ENCODE measurements at regions not wholly inside any gene's neighbourhood (a gene's known extent, or its start where the extent isn't known, plus 50 kb on each side); places are given as distances from the start of the nearest gene placed in this dataset.
A peak's percentile ranks its signal among the peaks of the same experiment; 100 is the strongest.
"Not testable (repeated sequence)": the region's sequence is repeated elsewhere in the genome, so short reads cannot be mapped to it uniquely, and the experiment has no call there.

DNA sequence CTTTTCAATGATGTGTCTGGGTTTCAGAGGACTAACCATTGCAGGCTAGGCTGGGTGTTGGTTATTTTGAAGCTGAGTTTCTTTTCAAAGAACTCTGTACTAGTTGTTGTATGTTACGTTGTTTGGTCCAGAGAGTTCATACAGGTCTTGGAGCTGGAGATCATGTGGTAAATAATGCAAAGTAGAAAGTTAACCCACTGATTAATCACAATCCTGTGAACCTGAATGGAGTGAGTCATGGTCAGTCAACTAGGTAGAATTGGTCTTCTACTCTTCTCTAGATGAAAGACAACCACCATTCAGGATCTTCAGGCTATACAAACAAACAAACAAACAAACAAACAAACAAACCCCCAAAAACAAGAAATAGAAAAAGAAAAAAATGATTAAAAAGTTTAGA, 388.9 kb upstream of the ACTBL2 start:
- intact Hi-C loops (cut with DNase I), result no loop called here
- DNase-seq, result no peak

DNA sequence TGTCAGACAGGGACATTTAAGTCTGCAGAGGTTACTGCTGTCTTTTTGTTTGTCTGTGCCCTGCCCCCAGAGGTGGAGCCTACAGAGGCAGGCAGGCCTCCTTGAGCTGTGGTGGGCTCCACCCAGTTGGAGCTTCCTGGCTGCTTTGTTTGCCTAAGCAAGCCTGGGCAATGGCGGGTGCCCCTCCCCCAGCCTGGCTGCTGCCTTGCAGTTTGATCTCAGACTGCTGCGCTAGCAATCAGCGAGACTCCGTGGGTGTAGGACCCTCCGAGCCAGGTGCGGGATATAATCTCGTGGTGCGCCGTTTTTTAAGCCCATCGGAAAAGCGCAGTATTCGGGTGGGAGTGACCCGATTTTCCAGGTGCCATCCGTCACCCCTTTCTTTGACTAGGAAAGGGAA, 387.7 kb upstream of the ACTBL2 start:
- intact Hi-C loops (cut with DNase I), result not testable (repeated sequence)
- DNase-seq, result peak in 1 of 10 donors; percentile 80

DNA sequence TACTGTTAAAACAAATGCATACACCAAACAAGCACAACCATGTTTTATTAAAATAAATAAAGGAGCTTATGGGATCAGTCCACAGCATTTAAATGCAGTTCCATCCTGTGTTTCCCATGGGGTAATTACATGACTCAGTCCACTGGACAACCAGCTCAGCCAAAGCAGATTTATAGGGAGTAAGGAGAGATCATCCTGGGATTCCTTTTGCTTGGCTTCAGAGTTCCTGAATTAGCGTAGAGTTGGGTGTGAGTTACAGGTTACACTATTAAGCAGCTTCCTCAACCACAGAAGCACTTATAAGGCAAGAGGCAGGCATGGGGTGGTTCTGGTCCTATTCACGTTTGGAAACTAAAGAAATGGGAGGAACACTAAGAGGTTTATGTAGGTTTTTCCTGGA, 381.1 kb upstream of the ACTBL2 start:
- no peak for DNase-seq
- intact Hi-C loops (cut with DNase I), result no loop called here

DNA sequence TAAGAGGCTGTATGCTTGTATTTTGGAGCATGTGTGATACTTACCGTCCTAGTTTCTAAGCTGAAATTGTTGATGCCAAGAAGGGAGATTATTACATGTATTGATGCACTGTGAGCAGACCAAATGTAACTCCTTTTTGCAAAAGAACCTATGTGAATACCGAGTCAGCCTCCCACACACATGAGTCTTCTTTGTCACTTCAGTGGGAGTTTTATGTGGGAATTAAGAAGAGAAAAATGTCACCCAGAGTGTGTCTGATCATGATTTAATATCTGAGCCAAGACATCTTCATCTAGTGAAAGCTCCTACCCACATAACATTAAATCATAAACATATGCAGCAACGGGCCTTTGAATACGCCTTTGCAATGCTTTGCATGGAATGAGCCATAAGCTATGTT, 380.3 kb upstream of the ACTBL2 start:
- DNase-seq, result no peak
- intact Hi-C loops (cut with DNase I), result no loop called here

DNA sequence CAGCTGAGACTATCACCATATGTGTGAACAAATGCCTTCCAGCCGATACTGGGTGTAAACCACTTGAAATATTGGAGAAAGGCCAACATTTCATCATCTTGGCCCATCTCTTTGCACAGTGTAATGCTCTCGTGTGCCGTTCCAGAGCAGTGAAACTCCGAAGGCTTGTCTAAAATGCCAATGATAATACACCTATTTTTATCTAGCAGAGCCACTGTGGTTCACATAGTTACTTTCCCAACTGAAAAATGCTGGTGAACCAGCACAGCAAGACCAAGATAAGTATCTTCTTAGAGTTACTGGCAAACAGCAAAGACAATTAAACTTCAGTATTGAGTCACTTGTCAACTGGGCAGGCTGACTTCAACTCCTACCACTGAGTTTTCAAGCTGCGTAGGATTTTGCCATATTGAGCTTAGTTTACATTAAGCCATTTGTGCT, 379.9 kb upstream of the ACTBL2 start:
- no peak for DNase-seq
- intact Hi-C loops (cut with DNase I), result no loop called here

DNA sequence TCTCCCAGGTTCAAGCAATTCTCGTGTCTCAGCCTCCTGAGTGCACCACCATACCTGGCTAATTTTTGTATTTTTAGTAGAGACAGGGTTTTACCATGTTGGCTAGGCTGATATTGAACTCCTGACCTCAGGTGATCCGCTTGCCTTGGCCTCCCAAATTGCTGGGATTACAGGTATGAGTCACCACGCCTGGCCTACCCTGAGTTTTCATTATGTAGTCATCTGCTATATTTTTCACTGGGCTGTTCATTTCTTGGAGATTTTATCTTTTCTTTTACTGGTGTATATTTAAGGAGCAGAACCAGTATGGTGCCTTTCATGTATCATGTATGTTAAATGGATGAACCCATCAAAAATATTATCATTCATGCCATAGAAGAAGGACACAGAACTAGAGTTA, 377.0 kb upstream of the ACTBL2 start:
- intact Hi-C loops (cut with DNase I), result no loop called here
- no peak for DNase-seq

DNA sequence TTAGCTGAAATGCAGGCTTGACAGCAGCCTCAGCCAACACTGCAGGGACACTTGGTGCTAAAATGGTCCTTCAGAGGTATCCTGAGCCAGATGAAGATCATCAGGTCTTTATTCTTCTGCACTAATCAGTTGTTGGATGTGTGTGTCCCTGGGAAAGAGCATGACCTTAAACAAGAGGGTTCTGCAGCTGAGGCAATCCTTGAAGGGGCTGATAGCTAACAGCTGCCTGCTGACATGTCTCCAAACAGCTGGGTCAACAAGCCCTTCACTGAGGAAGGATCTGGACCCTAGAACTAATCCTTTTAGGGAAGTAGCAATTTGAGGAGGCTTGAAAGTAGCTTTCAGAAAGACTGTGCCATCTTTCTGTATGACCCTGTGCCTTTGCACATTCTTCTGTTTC, 376.3 kb upstream of the ACTBL2 start:
- intact Hi-C loops (cut with DNase I), result no loop called here
- no peak for DNase-seq

DNA sequence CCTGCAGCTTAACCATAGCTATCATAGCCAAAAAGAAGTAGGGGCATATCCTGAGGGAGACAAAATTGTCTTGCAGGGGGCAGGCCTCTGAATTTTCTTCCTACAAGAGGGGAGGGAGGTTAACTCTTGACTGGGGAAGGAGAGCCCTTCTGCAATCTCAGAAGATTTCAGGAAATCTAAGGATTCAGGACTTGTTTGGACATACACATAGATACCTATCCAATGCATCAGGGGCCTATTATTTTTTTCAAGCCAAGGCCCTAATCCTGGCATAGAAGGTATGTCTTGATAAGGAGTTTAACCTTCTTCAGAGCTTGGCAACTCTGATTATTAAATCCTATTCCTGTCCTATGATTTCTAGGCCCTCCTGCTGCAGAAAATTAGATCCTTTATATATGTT, 375.1 kb upstream of the ACTBL2 start:
- intact Hi-C loops (cut with DNase I), result no loop called here
- no peak for DNase-seq

DNA sequence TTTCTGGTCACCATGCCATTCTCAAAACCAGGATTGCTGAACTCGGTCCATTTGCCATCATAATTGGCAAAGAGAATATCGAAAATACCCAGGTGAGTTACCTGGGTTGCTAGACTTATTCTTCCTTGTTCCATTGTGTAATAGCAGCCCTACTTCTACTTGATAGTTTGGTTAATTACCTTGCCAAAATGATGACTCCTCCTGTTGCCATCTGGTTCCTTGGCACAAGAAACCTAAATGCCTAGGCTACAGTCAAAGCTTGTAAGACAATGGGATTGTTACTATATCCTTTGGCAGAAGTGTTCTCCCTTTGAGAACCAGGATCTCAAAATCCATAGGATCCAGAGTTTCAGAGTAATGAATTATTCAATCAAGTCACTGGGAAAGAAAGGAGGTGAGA, 373.2 kb upstream of the ACTBL2 start:
- no peak for DNase-seq
- intact Hi-C loops (cut with DNase I), result no loop called here

DNA sequence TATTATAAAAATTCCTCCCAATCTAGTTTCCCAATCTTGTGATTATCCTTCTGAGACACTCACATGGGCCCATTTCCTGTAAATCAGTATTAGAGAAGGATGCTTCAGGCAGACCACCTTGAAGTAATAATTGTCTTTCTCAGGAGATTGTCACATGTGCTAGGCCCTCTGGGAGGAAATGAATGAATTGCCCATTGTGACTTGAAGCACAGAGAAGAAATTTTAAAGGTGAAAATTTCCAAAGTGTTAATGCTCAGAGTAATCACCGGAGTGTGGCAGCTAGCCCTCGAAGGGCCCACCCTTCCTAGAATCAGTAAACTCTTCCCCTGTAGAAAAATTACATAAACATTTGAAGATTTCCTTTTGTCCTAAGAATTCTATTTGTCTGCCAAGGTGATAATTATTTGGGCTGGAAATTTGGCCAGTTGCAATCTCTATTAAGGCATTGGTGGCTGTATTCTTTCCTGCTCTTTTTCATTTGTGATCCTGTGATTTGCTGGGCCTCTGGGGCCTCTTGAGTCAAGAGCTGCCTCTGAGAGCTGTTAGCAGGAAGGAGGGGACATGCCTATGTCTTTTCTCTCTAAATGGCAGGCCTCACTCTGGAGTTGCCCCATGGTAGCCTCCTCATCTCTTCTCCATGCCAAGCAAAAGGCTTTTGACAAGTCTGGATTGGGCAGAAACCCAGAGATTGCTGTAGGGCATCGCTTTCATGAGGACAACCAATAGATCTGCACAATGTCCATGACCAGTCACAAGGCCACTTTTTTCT, 371.5 kb upstream of the ACTBL2 start:
- no peak for DNase-seq
- intact Hi-C loops (cut with DNase I), result no loop called here

DNA sequence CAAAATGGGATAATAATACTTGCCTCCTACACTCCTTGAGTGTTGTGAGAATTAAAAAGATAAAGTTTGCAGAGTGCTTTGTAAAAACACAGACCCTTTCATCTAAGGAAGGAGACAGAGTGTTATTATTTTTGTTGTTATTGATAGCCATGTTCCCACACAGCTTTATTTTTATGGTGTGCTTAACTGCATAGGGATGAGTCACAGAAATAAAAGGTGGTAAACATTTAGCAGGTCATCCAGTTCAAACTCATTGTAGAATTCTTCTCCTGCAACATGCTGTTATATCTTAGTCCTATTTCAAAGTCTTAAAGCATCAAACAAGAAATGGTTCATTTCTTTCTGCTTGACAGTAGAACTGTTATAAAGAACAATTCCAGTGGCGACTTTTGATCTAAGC, 367.5 kb upstream of the ACTBL2 start:
- no peak for DNase-seq
- intact Hi-C loops (cut with DNase I), result no loop called here

DNA sequence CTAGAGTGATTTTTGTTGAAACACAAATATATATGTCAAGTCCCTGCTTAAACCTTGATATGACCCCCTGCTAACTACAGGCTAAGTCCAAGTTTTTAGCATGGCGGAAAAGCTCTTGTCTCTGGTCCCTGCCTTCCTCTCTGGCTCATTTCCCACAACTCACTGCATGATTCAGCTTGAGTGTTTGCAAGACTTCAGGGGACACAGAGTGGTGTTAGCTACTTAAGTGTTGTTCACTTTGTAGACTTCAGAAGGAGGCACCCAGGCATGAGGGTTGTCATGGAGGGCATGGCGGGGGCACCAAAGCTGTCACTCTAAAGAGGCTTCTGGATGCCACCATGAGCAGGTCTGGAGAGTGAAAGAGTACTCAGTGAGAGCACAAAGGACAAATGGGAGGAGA, 362.4 kb upstream of the ACTBL2 start:
- intact Hi-C loops (cut with DNase I), result no loop called here
- no peak for DNase-seq

DNA sequence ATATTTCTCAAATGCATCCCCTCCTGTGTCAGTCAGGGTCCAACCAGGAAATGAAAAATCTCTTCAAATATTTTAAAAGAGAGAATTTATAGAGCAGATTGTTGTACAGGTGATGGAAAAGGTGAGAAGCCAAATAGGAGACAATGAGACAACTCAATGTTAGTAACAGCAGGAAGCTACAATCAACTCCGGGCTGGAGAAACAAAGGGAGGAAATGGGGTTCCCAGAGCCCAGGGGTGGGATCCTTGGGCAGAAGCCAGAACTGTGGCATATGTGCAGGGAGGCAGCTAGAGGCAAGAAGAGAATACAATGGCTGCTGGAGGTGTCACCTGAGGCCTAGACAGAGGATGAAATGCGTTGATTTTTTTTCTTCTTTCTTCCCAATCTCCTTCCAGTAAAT, 361.8 kb upstream of the ACTBL2 start:
- DNase-seq, result no peak
- intact Hi-C loops (cut with DNase I), result no loop called here

DNA sequence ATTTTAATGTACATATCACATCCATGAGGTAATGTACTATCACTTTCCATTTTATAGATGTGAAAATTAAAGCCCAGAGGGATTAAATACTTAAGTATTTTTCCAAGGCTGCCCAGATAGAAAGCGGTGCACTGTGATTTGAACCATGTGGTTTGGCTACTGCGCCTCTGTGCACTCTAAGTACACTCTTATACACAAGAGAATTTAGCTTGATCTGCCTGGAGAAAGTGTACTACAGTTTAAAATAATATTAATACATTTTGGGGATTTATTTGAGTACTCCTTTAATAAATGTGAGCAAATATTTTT, 360.4 kb upstream of the ACTBL2 start:
- no peak for DNase-seq
- intact Hi-C loops (cut with DNase I), result no loop called here

DNA sequence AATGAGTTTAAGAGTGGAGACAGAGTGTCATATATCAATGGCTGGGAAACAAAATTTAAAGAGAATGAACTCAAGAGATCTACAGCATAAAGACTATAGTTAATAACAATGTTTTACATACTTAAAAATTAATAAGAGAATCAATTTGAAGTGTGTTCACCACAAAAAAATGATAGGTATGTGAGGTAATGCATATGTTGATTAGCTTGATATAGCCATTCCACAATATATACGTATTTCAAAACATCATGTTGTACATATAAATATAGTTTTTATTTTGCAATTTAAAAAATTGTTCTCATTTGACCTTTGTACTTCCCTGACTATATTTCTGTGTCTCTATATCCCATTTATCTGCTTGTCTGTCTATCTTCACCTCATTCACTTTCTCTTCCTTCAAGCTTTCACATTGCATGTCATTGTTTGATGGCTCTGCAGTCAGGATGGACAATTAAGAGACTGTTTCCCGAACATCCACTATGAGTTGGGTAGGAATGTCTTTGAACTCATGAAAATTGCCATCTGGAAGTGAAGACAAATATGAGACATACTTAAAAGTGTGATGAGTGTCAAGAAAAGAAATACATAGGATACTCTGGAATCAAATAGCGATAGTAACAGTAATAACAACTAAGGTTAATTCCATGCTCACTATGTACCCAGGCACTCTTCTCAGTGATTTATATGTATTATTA, 359.9 kb upstream of the ACTBL2 start:
- no peak for DNase-seq
- intact Hi-C loops (cut with DNase I), result no loop called here

DNA sequence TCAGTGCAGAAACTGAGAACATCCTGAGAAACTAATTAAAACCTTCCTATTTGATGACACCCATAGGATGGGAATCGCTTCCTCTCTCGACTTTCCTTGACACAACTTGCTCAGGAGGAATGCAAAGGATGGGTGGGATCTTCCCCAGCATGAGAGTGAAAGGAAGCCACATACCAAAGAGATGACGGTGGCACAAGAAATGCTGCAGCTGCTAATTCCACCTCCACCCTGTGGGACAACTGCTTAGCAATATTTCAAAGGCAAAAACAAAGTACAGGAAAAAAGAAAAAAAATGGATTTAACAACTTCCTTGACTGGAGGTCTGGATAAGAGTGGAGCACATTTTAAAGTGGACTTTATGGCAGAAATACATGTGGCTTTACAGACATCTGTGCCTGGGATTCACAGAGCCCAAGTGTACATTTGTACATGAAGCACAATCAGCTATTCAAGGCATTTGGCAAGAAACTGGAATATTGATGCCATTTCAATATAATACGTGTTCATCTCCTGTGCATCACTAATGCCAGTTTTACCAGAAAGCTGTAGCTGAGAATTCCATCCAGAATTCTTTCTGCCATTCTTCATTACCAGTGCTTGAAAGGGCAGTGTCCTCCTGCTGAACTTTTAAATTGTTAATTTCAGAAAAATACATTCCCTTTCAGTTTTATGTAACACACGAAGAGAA, 359.2 kb upstream of the ACTBL2 start:
- intact Hi-C loops (cut with DNase I), result no loop called here
- DNase-seq, result no peak

DNA sequence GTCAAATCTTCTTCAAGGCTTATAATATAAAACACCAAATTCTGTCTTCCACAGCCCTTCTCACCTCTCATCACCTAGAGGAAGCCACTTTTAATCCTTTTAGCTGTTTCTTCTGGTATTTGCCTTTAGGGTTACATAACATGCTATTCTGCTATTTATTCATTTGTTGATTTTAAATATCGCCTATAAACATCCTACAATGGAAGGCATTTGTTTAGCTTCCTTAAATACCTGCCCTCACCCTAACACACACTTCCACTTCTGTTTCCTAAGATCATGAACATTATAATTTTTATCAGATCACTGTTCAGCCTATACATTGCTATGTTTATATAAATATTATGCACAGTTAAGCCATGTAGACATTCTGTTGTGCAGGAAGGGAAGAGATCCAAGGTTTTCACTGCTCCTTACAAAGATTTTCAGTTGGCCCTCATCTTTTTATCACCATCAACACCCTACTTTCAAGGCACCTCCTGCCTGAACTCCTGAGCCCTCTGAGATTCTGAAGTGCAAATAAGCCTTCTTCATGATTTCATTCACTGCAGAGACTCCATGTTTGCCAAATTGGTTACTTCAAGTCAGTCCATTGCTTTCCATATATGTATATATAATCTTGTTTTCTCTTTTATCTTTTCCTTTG, 356.9 kb upstream of the ACTBL2 start:
- no peak for DNase-seq
- intact Hi-C loops (cut with DNase I), result no loop called here

DNA sequence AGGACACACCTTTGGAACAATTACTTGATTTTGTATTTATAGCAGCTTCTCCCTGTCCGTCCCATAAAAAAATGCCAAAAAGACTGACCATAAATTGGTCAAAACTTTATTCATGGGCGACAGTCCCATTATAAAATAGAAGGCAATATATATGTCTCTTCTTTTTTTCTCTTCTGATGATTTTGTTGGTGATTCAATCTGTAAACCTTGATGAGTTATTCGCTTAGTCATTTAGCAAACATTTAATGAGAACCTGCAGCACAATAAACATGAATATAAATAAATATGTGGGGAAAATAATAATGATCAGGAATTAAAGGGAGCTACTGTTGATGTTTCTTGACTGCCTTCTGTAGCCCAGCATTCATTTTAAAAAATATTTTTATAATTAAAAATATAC, 356.4 kb upstream of the ACTBL2 start:
- no peak for DNase-seq
- intact Hi-C loops (cut with DNase I), result no loop called here

DNA sequence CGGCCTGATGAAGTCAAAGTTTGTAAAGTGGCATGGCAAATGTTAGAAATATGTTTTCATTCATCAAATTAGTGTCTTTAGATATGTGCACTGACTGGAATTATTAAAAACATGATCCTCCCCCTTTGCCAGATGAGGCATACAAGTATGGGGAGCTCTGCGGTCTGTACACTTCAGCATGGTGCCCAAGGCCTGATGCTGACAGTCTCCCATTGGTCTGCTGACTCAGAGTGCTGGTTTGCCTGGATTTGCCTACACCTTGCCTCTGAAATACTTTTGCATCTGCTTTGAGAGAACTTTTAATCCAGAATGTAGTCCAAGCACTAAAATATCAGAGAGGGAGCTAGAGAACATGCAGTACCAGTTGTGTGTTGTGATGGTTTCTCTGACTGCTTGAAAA, 354.3 kb upstream of the ACTBL2 start:
- DNase-seq, result no peak
- intact Hi-C loops (cut with DNase I), result no loop called here

DNA sequence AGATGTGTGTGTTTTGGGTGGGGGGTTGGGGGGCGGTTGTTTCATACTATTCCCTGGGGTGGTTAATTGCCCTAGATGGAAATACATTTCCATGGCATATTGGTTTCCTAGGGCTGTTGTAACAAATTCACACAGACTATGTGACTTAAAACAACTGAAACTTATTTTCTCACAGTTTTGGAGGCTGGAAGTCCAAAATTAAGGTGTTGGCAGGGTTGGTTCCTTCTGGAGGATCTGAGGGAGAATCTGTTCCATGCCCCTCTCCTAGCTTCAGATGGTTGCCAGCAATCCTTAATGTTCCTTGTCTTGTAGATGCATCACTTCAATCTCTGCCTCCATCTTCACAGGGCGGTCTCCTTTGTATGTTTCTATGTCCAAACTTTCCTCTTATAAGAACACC, 353.7 kb upstream of the ACTBL2 start:
- no peak for DNase-seq
- intact Hi-C loops (cut with DNase I), result no loop called here

DNA sequence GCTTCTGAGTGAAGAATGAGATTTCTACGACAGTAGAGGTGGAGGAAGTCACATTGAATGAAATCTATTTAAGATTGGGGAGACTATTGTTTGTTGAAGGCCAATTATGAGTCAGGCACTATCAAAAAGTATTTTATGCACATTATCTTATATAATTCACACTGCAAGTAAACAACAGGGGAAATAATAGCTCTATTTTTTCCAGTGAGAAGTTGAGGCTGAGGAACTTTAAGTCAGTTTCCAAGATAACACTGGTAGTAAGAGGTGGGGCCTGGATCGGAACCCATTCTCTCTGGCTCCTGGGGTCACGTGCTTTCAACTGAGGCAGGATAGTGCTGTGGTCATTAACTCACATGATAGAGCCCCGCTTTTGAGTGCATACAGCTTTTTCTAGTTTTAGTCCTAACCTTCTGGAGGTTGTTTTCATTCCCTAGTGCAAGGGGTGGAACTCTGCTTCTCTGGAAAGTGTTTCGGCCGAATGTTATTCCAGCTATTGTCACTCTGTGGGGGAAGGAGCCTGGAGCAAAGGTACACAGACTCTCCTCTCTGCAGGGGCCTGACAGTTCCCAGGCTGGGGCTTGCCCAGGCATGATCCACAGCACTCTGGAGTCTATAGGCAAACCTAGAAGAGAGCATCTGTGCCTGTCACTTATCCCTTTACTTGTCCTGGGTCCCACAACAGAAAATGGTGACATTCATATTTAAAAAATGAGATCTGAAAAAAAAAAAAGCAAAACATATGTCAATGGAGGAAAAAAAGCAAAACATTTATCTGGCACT, 352.4 kb upstream of the ACTBL2 start:
- no peak for DNase-seq
- intact Hi-C loops (cut with DNase I), result no loop called here
